GM06990 (cell line): ENCODE measurements at regions not wholly inside any gene's neighbourhood (a gene's known extent, or its start where the extent isn't known, plus 50 kb on each side); places are given as distances from the start of the nearest gene placed in this dataset.

ENCODE experiments used
- DNase-seq: peaks from one replicate; pipeline ENCODE4 v3.0.0-alpha.2; 2011; ENCODE audit not compliant: insufficient read length; ENCODE audit errors: extremely low read depth
- H3K27me3 ChIP-seq: replicated peaks from 2 replicates; pipeline ENCODE4 v1.6.0; 2011; ENCODE audit warnings: low read length; ENCODE audit not compliant: control insufficient read depth, insufficient read depth
- H3K36me3 ChIP-seq: 2 replicates; pipeline ENCODE4 v1.5.1; 2011; ENCODE audit warnings: low read length; ENCODE audit not compliant: control insufficient read depth, insufficient read depth
- H3K4me3 ChIP-seq: replicated peaks from 2 replicates; pipeline ENCODE4 v1.5.1; 2011; ENCODE audit warnings: low read depth, mild to moderate bottlenecking, control low read depth, low read length
- CTCF ChIP-seq: IDR thresholded peaks from 2 replicates; pipeline ENCODE4 v1.5.1; 2011; ENCODE audit warnings: low read length, control low read depth, mild to moderate bottlenecking, inconsistent platforms; ENCODE audit not compliant: insufficient read depth, poor library complexity, severe bottlenecking

GRCh38 chr12:19597167-19598026 lies 158.1 kb downstream of the AEBP2 start:
- TF ChIP-seq CTCF = no peak
- no peaks in the 10 kb centered on the region for H3K27me3 ChIP-seq
- H3K36me3 ChIP-seq = no peaks in the 10 kb centered on the region
- no peak for DNase-seq
- no peak overlapping the region for H3K4me3 ChIP-seq

- Histone ChIP-seq H3K4me3 (no peak overlapping the region), H3K27me3 (no peaks in the 10 kb centered on the region), H3K36me3 (no peaks in the 10 kb centered on the region)
- TF ChIP-seq CTCF = no peak
- no peak for DNase-seq
These were observed 166.4 kb downstream of the AEBP2 start for GRCh38 chr12:19605720-19606119.

- TF ChIP-seq CTCF = no peak
- Histone ChIP-seq H3K4me3 (no peak overlapping the region), H3K27me3 (no peaks in the 10 kb centered on the region), H3K36me3 (no peaks in the 10 kb centered on the region)
- no peak for DNase-seq
These were observed 168.7 kb downstream of the AEBP2 start for GRCh38 chr12:19608039-19608438.

GRCh38 chr12:19613051-19613535 lies 173.8 kb downstream of the AEBP2 start:
- no peak for DNase-seq
- TF ChIP-seq CTCF = no peak
- Histone ChIP-seq H3K4me3 (no peak overlapping the region), H3K27me3 (no peaks in the 10 kb centered on the region), H3K36me3 (no peaks in the 10 kb centered on the region)

- Histone ChIP-seq H3K4me3 (no peak overlapping the region), H3K36me3 (no peaks in the 10 kb centered on the region), H3K27me3 (no peaks in the 10 kb centered on the region)
- TF ChIP-seq CTCF = no peak
- DNase-seq = no peak
These were observed 175.5 kb downstream of the AEBP2 start for GRCh38 chr12:19614601-19615383.
